ENCODE measurements at regions not wholly inside any gene's neighbourhood (a gene's known extent, or its start where the extent isn't known, plus 50 kb on each side); places are given as distances from the start of the nearest gene placed in this dataset.

DNA sequence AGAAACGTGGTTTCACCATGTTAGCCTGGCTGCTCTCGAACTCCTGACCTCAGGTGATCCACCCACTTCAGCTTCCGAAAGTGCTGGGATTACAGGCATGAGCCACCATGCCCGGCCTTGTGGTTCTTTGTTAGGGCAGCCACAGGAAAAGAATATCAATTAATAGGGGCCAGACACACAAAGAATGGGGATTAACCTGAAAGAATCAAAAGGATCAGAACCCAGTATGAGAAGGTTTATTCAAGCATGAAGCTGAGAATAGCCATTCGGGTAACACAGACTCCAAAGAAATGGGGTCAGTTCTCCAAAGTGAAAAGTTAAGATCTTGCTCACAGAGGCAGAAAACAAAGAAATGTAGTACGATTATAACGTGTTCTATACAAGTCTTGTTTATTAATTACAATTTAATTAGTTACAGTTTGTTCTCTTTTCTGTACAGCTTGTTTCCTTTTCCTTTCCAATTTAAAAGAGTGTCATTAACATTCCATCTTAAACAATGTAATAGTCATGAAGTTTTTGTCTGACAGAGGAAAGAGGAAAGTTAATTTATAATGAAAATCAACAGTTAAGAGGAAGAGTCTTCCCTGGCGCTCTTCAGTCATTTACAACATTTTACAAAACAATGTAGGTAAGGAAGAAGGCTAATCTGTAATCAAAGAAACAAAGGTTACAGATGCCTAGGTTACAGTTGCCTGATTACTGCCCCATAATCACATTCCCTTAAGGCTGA lies 51.3 kb upstream of the SLC45A1 start:
- TF ChIP-seq TOX (CRISPR knock-in tag; IDR thresholded peaks at IDR 0.05; ENCODE audit: borderline replicate concordance) = no peak
- TF ChIP-seq OSR1 (CRISPR knock-in tag; IDR thresholded peaks at IDR 0.05) = no peak
- TF ChIP-seq ZNF70 (CRISPR knock-in tag; IDR thresholded peaks at IDR 0.05) = no peak
- no peak for TF ChIP-seq SNAI2 (CRISPR knock-in tag; IDR thresholded peaks at IDR 0.05)
- TF ChIP-seq, protein P1, sequence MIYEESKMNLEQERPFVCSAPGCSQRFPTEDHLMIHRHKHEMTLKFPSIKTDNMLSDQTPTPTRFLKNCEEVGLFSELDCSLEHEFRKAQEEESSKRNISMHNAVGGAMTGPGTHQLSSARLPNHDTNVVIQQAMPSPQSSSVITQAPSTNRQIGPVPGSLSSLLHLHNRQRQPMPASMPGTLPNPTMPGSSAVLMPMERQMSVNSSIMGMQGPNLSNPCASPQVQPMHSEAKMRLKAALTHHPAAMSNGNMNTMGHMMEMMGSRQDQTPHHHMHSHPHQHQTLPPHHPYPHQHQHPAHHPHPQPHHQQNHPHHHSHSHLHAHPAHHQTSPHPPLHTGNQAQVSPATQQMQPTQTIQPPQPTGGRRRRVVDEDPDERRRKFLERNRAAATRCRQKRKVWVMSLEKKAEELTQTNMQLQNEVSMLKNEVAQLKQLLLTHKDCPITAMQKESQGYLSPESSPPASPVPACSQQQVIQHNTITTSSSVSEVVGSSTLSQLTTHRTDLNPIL (CRISPR knock-in tag; IDR thresholded peaks at IDR 0.05; ENCODE audit: low read depth) = no peak
- TF ChIP-seq ZFP3 (CRISPR knock-in tag; IDR thresholded peaks at IDR 0.05) = no peak
- TF ChIP-seq ZFP30 (CRISPR knock-in tag; IDR thresholded peaks at IDR 0.05) = no peak
- TF ChIP-seq, protein P2, sequence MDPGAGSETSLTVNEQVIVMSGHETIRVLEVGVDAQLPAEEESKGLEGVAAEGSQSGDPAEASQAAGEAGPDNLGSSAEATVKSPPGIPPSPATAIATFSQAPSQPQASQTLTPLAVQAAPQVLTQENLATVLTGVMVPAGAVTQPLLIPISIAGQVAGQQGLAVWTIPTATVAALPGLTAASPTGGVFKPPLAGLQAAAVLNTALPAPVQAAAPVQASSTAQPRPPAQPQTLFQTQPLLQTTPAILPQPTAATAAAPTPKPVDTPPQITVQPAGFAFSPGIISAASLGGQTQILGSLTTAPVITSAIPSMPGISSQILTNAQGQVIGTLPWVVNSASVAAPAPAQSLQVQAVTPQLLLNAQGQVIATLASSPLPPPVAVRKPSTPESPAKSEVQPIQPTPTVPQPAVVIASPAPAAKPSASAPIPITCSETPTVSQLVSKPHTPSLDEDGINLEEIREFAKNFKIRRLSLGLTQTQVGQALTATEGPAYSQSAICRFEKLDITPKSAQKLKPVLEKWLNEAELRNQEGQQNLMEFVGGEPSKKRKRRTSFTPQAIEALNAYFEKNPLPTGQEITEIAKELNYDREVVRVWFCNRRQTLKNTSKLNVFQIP (CRISPR knock-in tag; IDR thresholded peaks at IDR 0.05; ENCODE audit: borderline replicate concordance, low read depth) = no peak
- no peak for TF ChIP-seq ZC3H10 (CRISPR knock-in tag; IDR thresholded peaks at IDR 0.05)
- no peak for TF ChIP-seq RARB (CRISPR knock-in tag; IDR thresholded peaks at IDR 0.05)
- no peak for TF ChIP-seq BACH2 (CRISPR knock-in tag; IDR thresholded peaks at IDR 0.05; ENCODE audit: borderline replicate concordance)

Data from SK-N-SH treated with all-trans-retinoic acid at 6 μM for 48 hours (cell line).